ENCODE measurements at regions not wholly inside any gene's neighbourhood (a gene's known extent, or its start where the extent isn't known, plus 50 kb on each side); places are given as distances from the start of the nearest gene placed in this dataset.

DNA sequence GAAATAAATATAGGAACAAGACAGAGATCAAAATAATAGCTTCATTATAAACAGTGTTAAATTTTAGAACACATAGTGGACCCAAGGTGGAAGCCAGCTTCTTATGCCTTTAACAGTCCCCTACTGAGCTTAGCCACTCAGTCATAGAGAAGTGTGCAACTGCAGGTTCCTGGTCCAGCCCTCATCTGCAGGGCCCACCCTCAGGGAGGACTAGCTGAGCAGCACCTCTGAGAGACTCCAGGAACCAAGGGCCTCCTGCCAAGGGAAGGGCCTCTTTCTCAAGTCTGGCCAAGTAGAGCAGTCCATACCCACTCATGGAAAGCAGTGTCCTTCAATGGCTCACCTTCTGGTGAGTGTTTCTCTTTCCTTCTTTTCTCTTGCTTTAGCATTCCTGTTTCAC lies 173.7 kb upstream of the PRPS1L1 start:
- DNase-seq (ENCODE audit: low spot score) = no peak

DNA sequence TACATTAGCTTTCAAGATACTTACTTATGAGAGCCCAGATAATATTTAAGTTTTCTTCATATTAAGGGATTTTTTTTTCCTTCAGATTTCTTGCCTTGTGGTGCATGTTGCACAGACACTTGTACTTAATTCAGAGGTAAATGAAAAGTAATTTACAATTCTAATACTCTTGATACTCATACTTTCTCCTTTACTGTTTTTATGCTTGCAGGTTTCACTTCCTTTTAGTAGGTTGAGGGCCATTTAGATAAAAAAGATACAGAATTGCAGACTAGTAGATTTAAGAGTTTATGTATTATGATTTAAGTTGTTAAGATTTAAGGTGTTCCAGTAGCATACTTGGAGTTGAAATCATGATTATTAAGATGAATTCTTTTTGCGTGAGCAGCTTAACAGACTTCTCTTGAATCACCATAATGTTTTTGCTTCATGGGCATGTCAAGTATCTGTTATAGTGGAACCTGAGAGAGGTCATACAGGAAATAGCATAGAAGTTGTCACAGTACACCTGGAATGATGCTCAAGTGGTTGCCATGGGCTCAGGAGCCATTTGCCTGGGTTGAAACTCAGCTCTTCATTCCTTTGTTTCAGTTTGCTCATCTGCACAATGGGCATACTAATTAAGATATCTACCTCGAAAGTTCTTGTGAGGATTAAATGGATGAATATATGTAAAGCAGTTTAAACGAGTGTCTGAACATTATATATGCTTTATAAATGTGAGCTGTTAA lies 174.8 kb upstream of the PRPS1L1 start:
- no peak for DNase-seq (ENCODE audit: low spot score)

DNA sequence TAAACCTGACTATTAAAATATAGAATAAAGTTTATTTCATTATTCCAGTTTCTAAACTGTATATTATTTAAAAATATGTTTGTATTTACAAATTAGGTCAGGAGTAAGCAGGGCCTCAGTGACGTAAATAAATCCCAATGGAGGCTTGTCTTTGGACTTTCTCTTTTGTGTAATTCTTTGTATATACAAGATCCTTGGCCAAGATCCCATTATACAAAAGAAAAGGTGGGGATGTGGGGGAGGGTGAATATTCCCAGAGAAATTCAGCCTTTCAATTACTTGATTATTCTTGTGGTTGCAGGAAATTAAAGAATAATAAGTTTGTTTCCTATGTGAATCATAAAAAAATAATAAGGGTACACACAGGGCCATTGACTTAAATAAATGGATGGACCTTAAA lies 178.7 kb upstream of the PRPS1L1 start:
- no peak for DNase-seq (ENCODE audit: low spot score)

DNA sequence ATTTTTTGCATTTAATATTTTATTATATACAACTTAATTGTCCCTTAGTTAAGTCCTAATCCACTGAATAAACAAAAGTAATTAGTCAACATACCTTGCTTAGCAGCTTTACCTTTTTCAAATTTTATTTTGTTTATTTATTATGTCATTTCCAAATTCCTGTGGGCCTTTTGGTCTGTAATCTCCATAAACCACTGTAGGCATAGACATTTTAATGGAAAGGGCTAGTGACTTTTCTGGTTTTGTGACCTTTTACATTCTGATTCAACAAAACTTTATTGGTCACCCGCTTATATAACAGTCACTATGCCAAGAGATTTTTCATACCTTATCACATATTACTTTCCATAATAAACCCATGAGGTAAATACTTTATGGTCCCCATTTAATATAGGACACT lies 181.3 kb upstream of the PRPS1L1 start:
- DNase-seq (ENCODE audit: low spot score) = no peak

DNA sequence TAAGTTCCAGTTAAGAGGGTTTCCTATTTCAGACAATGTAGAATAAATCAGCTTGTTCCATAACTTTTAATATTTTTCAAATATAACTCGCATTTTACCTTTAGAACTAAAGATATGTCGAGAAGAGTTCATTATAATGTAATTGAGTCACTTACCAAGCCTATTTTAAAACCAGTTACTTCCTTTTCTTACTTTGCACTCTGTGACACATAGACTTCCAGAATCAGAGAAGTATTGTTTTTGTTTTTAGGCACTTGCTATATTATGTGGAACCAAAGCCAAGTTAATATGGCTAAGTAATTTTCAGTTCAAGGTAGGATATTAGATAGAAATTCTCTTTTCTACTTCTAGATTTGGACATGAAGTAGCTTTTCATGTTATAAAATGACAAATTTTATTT lies 182.7 kb upstream of the PRPS1L1 start:
- no peak for DNase-seq (ENCODE audit: low spot score)

DNA sequence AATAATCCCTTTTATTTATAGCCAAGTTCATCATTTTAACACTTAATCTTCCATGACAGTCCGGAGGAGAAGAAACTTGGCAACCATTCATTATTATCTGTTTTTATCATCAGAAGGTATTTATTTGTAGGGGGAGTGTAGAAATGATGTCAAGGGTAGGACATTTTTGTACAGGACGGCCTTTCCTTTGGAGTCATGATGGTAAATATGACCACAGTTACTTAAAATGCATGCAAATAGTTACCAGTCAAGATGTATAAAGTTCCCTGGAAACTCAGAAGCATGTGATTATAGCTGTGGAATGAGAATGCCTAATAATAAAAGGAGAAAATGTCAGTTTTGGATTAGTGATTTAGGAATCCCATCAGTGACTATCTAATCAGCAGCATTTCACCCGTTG lies 183.1 kb upstream of the PRPS1L1 start:
- DNase-seq (ENCODE audit: low spot score) = no peak

DNA sequence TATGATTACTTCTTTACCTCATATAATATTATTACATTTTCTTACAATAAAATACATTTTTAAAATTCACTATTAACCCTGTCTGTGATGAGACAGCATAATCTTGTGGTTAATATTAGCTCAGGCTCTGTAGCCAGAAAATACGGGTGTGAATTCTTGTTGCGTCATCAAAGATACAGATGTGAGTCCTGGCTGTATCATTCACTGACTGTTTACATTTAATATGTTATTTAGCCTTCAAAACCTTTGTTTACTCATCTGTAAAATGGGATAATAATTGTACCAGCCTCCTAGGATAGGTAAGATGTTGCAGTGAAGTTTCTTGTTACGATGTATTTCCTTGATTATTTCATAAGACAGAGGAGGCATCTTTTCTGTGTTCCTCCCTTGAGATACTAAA lies 184.7 kb upstream of the PRPS1L1 start:
- no peak for DNase-seq (ENCODE audit: low spot score)

DNA sequence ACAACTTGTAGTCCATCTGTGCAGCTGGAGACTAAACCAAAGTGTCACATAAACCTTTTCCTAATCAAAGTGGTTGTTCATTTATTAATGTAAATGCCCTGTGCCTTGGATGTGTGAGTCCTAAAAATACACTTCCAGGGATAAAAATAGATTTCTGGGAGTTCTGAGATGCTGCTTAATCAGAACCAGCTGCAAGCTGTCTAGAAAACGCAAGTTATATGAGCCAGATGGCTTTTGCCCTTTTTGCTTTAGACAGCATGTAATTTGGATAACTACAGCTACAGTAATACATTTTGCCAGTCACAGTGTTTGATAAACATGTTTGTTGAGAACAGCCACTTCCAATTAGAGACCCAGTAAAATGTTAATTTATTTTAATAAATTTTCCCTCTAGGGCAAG lies 185.1 kb upstream of the PRPS1L1 start:
- DNase-seq (ENCODE audit: low spot score) = no peak

DNA sequence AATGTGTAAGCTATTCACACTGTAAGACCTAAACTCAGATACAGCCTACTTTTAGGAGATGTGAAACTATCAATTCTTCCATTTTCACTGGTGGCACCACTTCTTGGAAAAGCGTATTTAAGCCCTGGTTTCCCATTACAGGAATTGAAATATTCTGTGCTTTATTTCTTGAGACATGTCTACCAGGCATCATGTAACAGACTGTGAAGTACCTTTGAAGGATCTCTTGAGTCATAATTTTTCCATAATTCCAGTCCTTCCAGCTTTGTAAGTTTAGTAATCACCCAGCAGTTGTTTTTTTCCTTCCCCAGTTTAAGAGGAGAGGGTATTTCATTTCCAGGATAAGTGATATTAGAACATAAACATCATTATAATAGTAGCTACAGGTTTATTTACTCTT lies 186.0 kb upstream of the PRPS1L1 start:
- no peak for DNase-seq (ENCODE audit: low spot score)

DNA sequence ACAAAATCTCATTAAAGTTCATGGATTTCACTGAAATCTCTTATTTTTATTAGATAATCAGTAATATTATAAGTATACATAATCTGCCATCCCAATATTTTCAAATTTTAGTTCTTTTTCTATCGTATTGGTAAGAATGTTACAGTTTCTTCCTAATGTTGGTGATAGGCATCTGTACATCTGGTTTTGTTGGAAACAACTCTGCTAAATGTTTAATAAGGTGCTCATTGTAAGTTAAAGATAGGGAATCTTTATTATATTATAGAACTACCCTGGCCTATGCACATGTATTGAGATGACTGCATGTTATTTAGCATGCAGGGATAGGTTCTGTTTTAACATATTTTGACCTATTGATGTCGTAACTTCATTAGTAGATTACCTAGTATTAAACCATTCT lies 188.6 kb upstream of the PRPS1L1 start:
- DNase-seq (ENCODE audit: low spot score) = no peak

DNA sequence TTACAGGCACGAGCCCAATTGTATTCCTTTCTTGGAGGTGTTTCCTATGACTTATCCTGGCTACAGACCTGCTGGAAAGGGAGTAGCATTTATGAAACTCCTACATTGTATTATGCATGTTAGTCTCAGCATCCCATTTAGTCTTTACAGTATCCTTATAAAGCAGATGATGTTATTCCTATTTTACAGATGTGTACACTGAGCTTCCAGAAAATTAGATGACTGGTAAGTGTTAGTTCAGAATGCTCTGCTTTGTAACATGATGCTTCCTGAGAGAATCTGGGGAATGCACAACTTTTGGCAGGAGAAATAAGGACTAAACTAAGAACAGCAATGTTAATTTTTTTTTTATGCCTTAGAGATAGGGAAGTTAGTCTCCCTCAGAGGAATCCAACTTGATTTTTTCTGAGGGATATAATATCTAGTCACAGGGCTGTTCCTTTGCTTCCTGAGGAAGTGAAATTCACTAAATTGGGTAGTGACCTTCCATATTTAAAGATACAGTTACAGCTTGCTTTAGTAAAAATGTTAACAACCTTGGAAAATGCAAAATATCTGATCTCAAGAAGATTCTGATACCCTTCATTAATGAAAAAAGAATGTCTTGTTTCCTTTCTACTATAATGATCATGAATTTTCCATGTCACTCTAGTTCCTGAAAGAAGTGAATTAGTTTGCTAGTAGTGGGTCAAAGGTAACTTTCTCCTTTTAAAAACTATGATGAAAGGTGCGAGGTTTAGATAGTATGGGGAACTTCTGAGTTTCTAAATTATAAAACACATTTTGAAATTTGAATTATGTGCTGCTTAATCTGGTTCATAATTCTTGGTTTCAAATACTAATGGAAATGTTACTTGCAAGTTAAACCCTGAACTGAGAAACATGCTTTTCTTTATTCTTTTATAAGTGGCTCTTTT lies 194.0 kb upstream of the PRPS1L1 start:
- no peak for DNase-seq (ENCODE audit: low spot score)

DNA sequence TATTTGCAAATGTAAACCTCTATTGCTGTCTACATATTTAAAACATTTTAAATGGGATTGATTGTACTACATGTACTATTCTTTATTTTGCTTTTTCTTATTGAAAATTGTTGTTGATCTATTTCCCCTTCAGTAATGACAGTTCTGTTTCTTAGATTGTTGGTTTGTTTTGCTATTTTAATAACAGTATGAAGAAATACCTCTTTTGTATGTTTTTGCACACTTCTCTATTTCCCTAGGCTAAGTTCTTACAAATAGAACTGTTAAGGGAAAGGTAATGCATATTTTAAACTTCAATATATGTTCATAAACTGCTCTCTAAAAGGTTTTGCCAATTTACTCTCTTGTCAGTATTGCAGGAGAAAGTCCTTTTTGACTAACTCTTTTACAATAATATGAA lies 195.0 kb upstream of the PRPS1L1 start:
- no peak for DNase-seq (ENCODE audit: low spot score)

DNA sequence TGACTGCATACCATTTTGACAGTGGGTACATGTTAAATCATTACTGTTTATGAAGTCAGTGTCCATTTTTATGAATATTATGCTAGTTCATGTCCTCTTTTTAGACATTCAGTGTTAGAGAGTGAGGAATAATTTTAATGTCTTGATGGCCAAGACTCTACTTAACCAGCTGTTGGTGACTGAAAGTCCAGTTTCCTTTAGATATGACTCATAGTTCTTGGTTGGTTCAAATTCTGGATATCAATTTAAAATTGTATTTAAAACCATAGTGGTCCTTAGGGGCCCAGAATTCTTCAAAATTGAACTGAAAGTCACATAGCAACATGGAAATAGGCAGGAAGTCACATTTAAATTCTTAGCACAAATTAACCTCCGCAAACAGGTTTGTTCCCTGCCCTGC lies 196.5 kb upstream of the PRPS1L1 start:
- no peak for DNase-seq (ENCODE audit: low spot score)

DNA sequence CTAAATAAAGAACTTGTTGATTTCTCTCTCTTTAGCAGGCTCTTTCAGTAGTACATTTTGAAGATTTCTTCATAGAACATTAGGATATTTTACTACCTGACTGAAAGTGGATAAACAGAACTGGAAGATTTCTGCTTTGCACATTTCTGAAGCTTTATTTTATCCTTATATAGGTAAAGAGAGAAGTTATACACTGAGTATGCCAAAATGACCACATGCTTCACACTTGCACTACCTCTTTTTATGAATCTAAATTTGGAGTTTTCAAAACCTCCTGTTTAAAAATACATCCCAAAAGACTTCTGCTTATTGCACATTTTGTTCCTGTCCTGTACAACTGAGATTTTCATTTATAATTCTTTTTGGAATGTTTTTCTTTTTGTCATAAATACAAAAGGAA lies 197.4 kb upstream of the PRPS1L1 start:
- no peak for DNase-seq (ENCODE audit: low spot score)

DNA sequence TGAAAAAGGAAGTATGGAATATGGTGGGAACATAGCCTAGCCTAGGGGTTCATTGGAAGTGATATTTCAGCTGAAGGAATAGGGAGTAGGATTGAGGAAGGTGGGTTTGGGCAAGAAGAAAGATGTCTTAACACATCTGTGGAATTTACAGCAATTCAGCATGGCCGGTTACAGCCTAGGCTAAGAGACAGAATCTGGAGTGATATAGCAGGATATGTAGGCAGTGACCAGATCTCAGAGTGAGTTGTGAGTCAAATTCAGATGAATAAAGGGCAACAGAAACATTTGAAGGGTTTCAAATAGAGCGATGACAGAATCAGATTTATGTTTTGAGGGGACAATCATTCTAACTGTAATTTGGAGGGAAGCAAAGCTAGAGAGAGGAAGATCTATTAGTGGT lies 199.0 kb upstream of the PRPS1L1 start:
- DNase-seq (ENCODE audit: low spot score) = no peak

DNA sequence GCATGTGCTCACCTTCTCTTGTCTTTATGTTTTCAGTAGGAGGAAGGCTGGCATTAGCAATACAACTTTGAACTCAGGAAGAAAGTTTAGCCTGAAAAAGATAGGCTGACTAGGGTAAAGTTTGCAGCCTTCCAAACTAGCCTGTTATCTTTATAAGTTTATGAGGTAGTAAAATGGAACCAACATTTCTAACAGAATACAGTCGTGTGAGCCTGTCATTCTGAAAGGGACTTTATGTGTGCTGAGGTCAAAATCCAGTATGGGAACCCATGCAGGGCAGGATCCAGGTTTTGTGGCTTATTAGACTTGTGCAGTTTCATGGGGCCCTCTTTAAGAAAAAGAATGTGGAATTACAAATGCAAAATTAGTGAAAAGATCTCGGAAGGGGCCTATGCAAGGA lies 201.0 kb upstream of the PRPS1L1 start:
- DNase-seq (ENCODE audit: low spot score) = no peak

DNA sequence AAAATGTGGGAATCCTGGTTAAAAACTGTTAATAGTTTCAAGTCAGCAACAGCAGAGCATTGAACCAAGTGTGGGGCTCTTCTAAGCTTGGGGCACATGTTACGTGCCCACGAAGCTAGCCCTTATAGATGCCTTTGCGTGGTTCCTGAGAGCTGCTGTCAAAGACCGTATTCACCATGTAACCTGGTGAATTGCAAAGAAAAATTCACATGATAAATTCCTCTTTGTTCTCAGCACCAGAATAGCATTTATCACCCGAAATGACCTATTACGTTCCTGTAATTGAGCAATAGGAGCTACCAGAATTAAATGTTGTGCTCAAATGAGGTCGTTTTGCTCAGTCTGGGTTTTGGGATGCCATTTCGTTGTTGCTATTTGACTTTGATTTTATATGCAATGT lies 202.6 kb upstream of the PRPS1L1 start:
- no peak for DNase-seq (ENCODE audit: low spot score)

DNA sequence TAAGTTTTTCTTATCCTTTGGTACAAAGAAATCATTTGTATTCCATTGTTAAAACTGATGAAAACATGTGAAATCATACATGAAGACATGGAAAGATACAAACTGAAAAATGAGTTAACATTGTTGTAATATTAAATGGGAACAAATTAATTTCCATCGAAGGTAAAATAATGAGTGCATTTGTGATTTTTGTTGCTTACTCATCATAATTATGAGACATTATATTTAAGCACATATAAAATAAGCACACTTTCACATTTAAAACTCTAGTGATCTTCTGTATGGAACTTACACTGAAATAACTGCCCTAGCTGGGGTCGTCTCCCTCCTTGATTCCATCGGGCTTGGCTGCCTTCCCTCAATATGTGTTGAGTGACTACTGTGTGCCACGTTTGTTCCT lies 204.2 kb upstream of the PRPS1L1 start:
- DNase-seq (ENCODE audit: low spot score) = no peak

DNA sequence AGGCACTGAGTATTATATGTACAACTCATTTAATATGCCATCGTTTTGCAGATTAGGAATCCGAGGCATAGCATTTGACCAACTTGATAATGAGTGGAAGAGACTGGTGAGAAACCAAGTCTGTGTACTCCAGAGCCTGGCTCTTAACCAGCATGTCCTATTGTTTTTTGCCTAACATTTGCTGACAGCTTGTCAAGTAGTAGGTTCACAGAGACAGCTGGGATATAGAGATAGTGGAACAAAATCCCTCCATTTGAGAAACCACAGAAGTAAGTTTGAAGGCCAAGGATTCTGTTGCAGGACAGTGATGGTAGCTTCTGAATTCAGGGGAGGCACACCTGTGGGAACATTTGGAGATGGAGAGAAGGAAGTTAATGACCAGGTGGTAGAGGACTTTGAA lies 206.9 kb upstream of the PRPS1L1 start:
- DNase-seq (ENCODE audit: low spot score) = no peak

DNA sequence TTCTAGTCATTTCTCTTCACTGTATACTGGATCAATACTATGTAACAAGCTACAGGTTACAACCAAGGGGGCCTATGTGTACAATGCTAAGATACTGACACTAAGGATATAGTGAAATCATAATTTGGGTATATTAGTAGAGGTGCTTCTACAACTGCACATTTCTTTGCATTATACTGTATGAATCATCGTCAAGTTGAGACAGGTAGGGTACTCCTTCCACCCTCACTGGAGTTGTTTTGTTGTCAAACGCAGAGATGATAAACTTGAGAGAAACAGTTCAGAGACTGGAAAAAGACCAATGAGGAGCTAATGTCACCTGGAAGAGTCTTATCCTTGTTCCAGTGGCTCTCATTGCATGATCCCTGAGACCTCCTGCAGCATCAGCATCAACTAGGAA lies 208.2 kb upstream of the PRPS1L1 start:
- DNase-seq (ENCODE audit: low spot score) = no peak

DNA sequence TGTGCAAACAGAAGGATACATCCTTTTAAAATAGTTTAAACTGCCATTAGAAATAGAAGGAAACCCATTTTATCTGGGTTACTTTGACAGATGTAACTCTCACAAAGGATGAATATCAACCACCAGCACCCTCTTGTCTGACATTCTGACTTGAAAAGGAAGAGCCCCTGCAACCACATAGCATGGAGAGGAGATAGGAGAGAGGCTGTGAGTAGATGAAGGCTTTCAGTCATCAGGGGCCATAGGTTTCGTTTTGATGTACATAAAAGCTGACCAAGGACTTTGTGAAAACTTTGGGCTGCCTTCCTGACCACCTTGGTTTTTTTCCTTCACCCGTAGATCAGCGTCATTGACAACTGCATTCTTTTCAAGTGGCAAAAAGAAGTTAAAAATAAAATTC lies 211.6 kb upstream of the PRPS1L1 start:
- DNase-seq (ENCODE audit: low spot score) = no peak

DNA sequence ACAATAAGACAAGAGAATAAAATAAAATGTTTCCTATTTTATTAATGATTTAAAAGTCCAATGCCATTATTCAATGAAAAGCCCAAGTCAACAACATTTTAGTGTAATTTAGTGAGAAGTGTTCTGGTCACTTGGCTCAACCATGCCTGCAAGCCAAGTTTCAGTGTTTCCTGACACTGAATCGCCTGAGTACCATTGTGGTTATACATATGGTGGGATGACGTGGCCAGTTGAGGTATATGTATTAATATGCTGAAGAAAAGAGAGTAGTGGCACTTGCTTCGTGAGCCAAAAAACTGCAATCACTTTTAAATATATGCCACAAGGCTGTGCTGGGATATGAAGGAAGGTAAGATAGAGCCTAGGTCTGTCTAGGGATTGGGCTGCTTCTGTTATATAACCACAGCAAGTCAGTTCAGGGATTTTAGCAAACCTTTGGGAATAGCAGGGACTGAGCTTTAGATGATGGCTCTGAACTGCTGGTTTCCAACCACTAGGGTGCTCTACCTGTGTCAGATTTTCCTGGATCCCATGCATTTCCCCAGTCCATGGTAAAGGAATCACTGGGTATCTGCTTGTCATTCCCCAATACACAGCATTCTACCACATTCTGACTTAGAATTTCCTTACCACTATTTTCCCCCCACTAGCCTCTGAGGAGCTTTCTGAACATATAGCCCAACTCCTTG lies 214.0 kb upstream of the PRPS1L1 start:
- DNase-seq (ENCODE audit: low spot score) = no peak

DNA sequence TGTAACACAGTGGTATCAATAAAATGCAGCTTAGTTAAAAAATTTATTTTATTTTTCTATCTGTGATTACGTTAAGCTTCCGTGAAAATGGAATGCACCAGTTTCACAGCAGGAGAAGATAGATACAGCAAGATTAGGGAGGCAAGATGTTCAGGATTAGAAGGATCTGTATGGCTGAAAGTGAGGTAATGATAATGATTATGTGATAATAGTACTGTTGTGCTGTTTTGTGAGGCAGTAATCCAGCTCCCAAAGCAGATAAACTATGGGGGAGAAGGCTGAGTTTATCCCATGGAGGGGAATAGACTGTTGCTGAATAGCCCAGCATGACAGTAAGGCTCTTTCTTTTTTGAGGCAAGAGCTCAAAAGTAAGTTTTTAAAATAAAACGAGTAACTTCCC lies 216.1 kb upstream of the PRPS1L1 start:
- no peak for DNase-seq (ENCODE audit: low spot score)

Measured in hematopoietic multipotent progenitor cell treated with erythropoietin and hydrocortisone succinate and interleukin-3 and kit ligand, for 15 days (in vitro differentiated cells).